Endothelial cell of umbilical vein (primary cell): ENCODE measurements at regions not wholly inside any gene's neighbourhood (a gene's known extent, or its start where the extent isn't known, plus 50 kb on each side); places are given as distances from the start of the nearest gene placed in this dataset.

Experiments
- BruUV-seq: library from RNA; stranded (reverse); fragments of 400-500 nt; replicated peaks from 2 replicates; lab custom pipeline; 2021; lab: Mats Ljungman, UMichigan
- CTCF ChIA-PET: fragments of 300-600, 350-600 bp; sonication (Branson Sonifier 250); formaldehyde crosslinking; loops from one replicate; lab custom pipeline; 2021; ENCODE audit warnings: antibody characterized with exemption, inconsistent platforms; lab: Charles Lee
- POLR2A ChIA-PET: fragments of 300-600, 350-600 bp; sonication (Branson Sonifier 250); formaldehyde crosslinking; loops from one replicate; lab custom pipeline; 2021; ENCODE audit warnings: antibody characterized with exemption, inconsistent platforms; lab: Charles Lee
- DNase-seq: peaks from one replicate; pipeline ENCODE4 v3.0.0-alpha.2; 2011; ENCODE audit warnings: low read depth, low spot score
- FAIRE-seq: peaks from 2 replicates; lab custom pipeline; 2011; peaks lifted over from hg19 to GRCh38; lab: Jason Lieb, UNC
- H2AFZ ChIP-seq: 2 replicates; pipeline ENCODE4 v1.6.0; 2012; ENCODE audit warnings: low read depth, low read length, control low read depth, inconsistent platforms
- H3K27ac ChIP-seq: 2 replicates; pipeline ENCODE4 v1.5.1; 2011; ENCODE audit warnings: low read depth, mild to moderate bottlenecking, control low read depth, low read length, moderate library complexity; ENCODE audit not compliant: insufficient read depth
- H3K27me3 ChIP-seq, 2 experiments: 2 replicates each; pipeline versions ENCODE4 v1.6.0 to v1.6.1; 2011; ENCODE audit warnings: low read length in 2 of 2, mixed read lengths in 1 of 2; ENCODE audit not compliant: control insufficient read depth in 2 of 2, insufficient read depth in 2 of 2
- H3K36me3 ChIP-seq, 2 experiments: 2 replicates in 1 of 2; 3 replicates in 1 of 2; pipeline ENCODE4 v1.5.1; 2011; ENCODE audit warnings: low read length in 2 of 2, mild to moderate bottlenecking in 1 of 2, moderate library complexity in 1 of 2; ENCODE audit not compliant: control insufficient read depth in 2 of 2, insufficient read depth in 2 of 2; ENCODE audit errors: extremely low read depth in 1 of 2
- H3K4me1 ChIP-seq: 3 replicates; pipeline ENCODE4 v1.5.1; 2011; ENCODE audit warnings: mild to moderate bottlenecking, low read length; ENCODE audit not compliant: control insufficient read depth, insufficient read depth; ENCODE audit errors: extremely low read depth
- H3K4me2 ChIP-seq: 2 replicates; pipeline ENCODE4 v1.6.1; 2011; ENCODE audit warnings: low read length, control low read depth, mixed read lengths; ENCODE audit not compliant: insufficient read depth
- H3K4me3 ChIP-seq, 3 experiments: fragments of 200-600 bp in 1 of 3; sonication (generic), shearing (Covaris generic) in 1 of 3; replicated peaks in 1 of 3; 2 replicates each; pipeline ENCODE4 v1.5.1; 2011 to 2016; ENCODE audit warnings: control low read depth in 3 of 3, low read length in 3 of 3, mild to moderate bottlenecking in 2 of 3, inconsistent platforms in 1 of 3, low read depth in 1 of 3, moderate library complexity in 1 of 3; ENCODE audit not compliant: insufficient read depth in 1 of 3
- H3K79me2 ChIP-seq: 2 replicates; pipeline ENCODE4 v1.6.0; 2012; ENCODE audit warnings: low read length, inconsistent platforms; ENCODE audit not compliant: control insufficient read depth, insufficient read depth
- H3K9ac ChIP-seq: replicated peaks from 2 replicates; pipeline ENCODE3; 2011; ENCODE audit warnings: low read length, control low read depth; ENCODE audit not compliant: insufficient read depth; ENCODE audit errors: extremely low read depth
- H3K9me1 ChIP-seq: replicated peaks from 3 replicates; pipeline ENCODE4 v1.6.0; 2011; ENCODE audit warnings: mild to moderate bottlenecking, low read length; ENCODE audit not compliant: control insufficient read depth, insufficient read depth; ENCODE audit errors: extremely low read depth
- H3K9me3 ChIP-seq: replicated peaks from 2 replicates; pipeline ENCODE4 v1.5.1; 2012; ENCODE audit warnings: low read length, inconsistent platforms; ENCODE audit not compliant: control insufficient read depth, insufficient read depth
- H4K20me1 ChIP-seq: replicated peaks from 2 replicates; pipeline ENCODE3; 2011; ENCODE audit warnings: mild to moderate bottlenecking, low read length; ENCODE audit not compliant: control insufficient read depth, insufficient read depth; ENCODE audit errors: extremely low read depth
- CTCF ChIP-seq, 2 donors: IDR thresholded peaks; 1 replicate in 1 of 2; 2 replicates in 1 of 2; pipeline ENCODE4 v1.5.1; 2011; ENCODE audit warnings: low read length in 2 of 2, mild to moderate bottlenecking in 2 of 2, moderate library complexity in 2 of 2, control low read depth in 1 of 2, inconsistent platforms in 1 of 2, low read depth in 1 of 2; ENCODE audit not compliant: insufficient read depth in 1 of 2; ENCODE audit errors: extremely low read depth in 1 of 2
- EZH2 ChIP-seq: IDR thresholded peaks from 2 replicates; pipeline ENCODE4 v1.6.1; 2012; ENCODE audit warnings: borderline replicate concordance, low read depth, mild to moderate bottlenecking, moderate library complexity, low read length, inconsistent platforms; ENCODE audit not compliant: severe bottlenecking
- FOS ChIP-seq: IDR thresholded peaks from 2 replicates; pipeline ENCODE4 v1.6.1; 2011; ENCODE audit warnings: mild to moderate bottlenecking, low read length, moderate library complexity, borderline replicate concordance; ENCODE audit not compliant: insufficient read depth
- GATA2 ChIP-seq: IDR thresholded peaks from 2 replicates; pipeline ENCODE4 v1.7.0; 2011; ENCODE audit warnings: low read depth, mild to moderate bottlenecking, moderate library complexity, mixed read lengths, low read length; ENCODE audit not compliant: insufficient read length, insufficient read depth
- JUN ChIP-seq: IDR thresholded peaks from 2 replicates; pipeline ENCODE4 v1.6.1; 2011; ENCODE audit warnings: borderline replicate concordance, low read depth; ENCODE audit not compliant: insufficient read length, insufficient read depth
- MAX ChIP-seq: IDR thresholded peaks from 2 replicates; pipeline ENCODE4 v1.6.1; 2011; ENCODE audit not compliant: insufficient read depth, insufficient read length
- MYC ChIP-seq: IDR thresholded peaks from one replicate; pipeline ENCODE4 v1.6.1; 2011; ENCODE audit warnings: mild to moderate bottlenecking, low read depth, low read length
- POLR2A ChIP-seq: IDR thresholded peaks from 2 replicates; pipeline ENCODE4 v1.6.1; 2012; ENCODE audit warnings: low read depth, mild to moderate bottlenecking, control low read depth, low read length
- POLR2AphosphoS5 ChIP-seq: IDR thresholded peaks from 2 replicates; pipeline ENCODE4 v1.6.1; 2012; ENCODE audit warnings: low read depth, mild to moderate bottlenecking, control low read depth, low read length, moderate library complexity; ENCODE audit not compliant: insufficient read depth
- dilution Hi-C: fragments of 300-500 bp; cut with MboI; formaldehyde crosslinking; loops from one replicate; pipeline ENCODE4 v1.15.0; 2019; ENCODE audit warnings: low sequenced_read_pairs; ENCODE audit not compliant: extremely low pct_ligation_motif_present
- intact Hi-C: fragments of 100-400 bp; cut with micrococcal nuclease; formaldehyde crosslinking; loops from one replicate; pipeline ENCODE4 v1.10.0; 2022

DNA sequence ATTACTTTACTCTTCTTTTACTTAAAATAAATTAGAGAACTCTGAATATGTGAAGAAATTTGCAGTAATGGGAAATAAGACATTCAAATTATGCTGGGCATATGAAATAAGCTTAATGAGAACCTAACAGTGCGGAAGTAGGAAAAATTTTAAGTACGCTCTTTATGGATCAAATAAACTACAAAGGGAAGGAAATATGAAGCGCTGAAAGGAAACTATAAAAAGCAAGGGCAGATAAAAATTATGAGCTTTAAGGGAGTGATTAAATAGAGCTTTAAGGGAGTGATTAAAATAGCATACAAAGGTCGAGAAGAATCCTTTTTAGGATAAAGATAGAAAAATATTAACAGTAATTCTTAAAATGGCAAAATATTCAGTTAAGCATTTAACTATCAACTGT, 118.3 kb upstream of the AADACL2 start:
- FAIRE-seq (no peak), DNase-seq (no peak)
- dilution Hi-C loops (no loop called here), intact Hi-C loops (no loop called here)
- ChIA-PET CTCF (interaction anchor here (0.8 to 1.7 kb wide), 3 partner anchors 10 to 31 kb away, joined by 3 to 4 read pairs (median 4); no protein-coding TSS in a partner anchor), POLR2A (no interaction called here)
- Histone ChIP-seq H3K9me3 (no peaks in the 10 kb centered on the region), H3K4me2 (no peak overlapping the region), H4K20me1 (no peaks in the 10 kb centered on the region), H3K27me3 (no peaks in the 10 kb centered on the region), H3K27ac (no peak overlapping the region), H3K36me3 (no peaks in the 10 kb centered on the region), H3K4me3 (no peak overlapping the region), H3K9ac (no peak overlapping the region), H2AFZ (no peak overlapping the region), H3K4me1 (no peaks in the 10 kb centered on the region), H3K9me1 (no peaks in the 10 kb centered on the region), H3K79me2 (no peaks in the 10 kb centered on the region)
- no TSS peak for BruUV-seq
- TF ChIP-seq FOS (no peak), POLR2A (no peak), EZH2 (no peak), JUN (no peak), POLR2AphosphoS5 (no peak), GATA2 (no peak), MAX (no peak), MYC (no peak), CTCF (IDR thresholded peaks at IDR 0.05; ENCODE audit: extremely low read depth in 1 of 2, insufficient read depth in 1 of 2, low read depth in 1 of 2, low read length in 2 of 2) (no peak)
